ENCODE measurements at regions not wholly inside any gene's neighbourhood (a gene's known extent, or its start where the extent isn't known, plus 50 kb on each side); places are given as distances from the start of the nearest gene placed in this dataset.

DNA sequence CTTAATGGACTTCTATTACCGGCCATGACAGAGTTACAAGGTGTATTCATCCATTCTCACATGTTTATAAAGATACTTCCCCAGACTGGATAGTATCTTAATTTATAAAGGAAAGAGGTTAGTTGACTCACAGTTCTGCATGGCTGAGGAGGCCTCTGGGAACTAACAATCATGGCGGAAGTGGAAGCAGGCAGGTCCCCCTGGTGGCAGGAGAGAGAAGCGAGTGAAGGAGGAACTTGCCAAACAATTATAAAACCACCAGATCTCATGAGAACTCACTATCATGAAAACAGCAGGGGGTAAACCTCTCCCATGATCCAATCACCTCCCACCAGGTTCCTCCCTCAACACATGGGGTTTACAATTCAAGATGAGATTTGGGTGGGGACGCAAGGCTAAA, 170.0 kb upstream of the PDGFD start:
- intact Hi-C loops (cut with micrococcal nuclease) = no loop called here
- DNase-seq (no peak), ATAC-seq (no peak)

DNA sequence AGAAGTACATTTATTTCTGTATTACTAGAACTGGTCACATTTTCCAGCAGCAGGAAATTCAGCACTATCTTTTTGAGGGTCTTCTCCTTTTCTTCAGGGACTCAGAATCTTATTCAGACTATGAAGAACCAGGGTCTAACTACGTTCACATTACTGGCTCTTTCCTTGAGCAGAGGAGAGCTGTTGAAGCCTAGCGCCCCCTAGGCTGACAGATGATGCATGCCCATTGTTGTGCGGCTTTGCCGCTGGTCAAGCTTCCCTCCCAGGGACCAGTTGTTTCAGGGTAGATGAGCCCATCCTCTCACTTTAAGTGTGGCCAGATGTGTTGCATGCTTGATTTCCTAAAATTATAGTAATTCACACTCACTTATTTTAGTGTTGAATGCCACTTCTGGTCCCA, 168.2 kb upstream of the PDGFD start:
- intact Hi-C loops (cut with micrococcal nuclease) = no loop called here
- ATAC-seq = no peak
- no peak for DNase-seq

DNA sequence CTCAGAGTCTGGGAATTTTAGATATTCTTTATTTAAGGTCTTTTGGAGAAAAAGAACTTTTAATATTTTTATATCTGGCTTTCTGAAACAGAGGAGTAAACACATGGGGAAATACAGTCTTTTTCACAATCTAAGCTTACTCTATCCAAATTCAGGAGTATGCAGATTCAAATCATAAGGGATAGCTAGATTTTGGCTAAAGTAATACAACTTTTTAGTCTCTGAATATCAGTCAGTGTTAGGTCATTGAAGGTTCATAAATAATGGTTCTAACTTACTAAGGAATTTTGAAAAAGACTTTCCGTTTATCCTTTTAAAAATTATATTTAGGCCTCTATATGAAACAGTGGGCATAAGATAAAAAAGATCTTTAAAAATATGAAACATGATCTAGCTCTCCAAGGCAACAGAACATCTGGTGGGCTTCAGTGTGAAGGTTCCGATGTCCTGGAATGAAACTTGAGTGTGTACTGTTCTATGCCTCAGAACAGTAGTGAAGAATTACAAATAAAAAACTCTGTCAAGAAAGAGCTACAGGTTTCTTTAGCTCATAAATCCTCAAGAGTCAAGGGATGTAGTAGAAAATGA, 165.2 kb upstream of the PDGFD start:
- ATAC-seq = peak; percentile 66
- intact Hi-C loops (cut with micrococcal nuclease) = no loop called here
- no peak for DNase-seq

DNA sequence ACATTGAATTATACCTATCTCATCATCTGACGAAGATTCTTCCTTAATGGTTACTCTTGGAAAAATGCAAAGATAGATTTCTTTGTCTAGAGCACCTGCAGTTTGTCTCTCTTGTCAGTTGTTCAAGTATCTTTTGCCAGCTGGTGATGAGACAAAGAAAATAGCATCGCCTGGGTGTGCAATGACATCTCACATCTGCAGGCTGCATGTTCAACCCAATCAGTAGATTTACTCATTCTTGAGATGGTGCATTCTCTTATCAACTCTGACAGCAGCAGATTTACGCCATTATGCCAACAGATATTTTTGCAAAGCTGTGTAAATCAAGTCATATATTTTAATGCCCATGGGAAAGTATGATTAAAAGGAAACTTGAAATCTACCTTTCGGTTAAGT, 164.6 kb upstream of the PDGFD start:
- intact Hi-C loops (cut with micrococcal nuclease) = no loop called here
- ATAC-seq (peak; percentile 56), DNase-seq (no peak)

DNA sequence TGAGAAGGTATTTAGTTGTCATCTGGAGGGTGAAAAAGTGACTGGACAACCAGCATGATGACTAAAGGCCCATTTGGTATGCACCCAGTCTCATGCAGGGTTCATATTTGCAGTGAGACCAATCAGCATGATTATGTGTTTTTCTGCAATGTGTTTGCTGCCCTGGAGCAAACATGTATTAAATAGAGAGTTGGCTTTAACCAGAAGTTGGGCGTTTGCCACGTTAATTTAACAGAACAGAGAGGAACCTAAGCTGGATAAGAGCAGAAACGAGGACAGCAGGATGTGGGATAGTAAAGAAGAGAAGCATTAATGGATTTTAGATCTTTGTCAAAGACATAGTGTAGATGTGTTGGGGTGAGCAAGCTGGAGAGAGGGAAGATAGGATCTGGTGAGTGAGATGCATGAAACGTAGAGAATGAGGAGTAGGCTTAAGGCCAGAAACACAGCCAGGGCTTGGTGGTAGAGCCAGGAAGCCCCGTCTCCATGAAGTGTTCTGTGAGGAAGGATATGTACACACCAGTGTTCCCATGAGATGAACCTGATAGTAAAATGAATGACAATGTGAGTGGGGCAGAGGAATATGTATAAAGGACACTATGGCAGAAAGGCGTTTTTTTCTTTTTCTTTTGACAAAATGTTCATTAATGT, 164.0 kb upstream of the PDGFD start:
- ATAC-seq = peak; percentile 67
- intact Hi-C loops (cut with micrococcal nuclease) = no loop called here
- no peak for DNase-seq

DNA sequence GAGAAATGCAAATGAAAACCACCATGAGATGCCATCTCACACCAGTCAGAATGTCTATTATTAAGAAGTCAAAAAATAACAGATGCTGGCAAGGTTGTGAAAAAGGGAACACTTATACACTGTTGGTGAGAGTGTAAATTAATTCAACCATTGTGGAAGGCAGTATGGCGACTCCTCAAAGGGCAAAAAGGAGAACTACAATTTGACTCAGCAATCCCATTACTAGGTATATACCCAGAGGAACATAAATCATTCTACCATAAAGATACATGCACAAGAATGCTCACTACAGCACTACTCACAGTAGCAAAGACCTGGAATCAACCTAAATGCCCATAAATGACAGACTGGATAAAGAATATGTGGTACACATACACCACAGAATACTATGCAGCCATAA, 161.1 kb upstream of the PDGFD start:
- DNase-seq = no peak
- intact Hi-C loops (cut with micrococcal nuclease) = no loop called here
- ATAC-seq = no peak

DNA sequence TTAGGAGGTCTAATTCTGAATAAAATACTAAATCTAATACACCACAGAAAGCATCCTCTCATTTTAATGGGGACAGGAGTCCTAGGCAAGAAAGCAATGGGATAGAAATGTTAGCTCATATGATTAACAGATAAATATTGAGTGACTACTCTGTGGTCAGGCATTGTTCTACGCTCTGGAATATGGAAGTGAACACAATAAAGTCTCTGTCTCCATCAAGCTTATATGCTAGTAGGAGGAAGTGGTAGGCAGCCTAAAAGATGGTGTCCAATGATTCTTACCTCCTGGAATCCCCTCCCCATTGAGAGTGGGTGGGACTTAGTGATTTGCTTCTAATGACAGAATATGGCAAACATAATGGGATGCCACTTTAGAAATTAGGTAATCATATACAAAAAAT, 160.3 kb upstream of the PDGFD start:
- ATAC-seq (no peak), DNase-seq (no peak)
- intact Hi-C loops (cut with micrococcal nuclease) = no loop called here

DNA sequence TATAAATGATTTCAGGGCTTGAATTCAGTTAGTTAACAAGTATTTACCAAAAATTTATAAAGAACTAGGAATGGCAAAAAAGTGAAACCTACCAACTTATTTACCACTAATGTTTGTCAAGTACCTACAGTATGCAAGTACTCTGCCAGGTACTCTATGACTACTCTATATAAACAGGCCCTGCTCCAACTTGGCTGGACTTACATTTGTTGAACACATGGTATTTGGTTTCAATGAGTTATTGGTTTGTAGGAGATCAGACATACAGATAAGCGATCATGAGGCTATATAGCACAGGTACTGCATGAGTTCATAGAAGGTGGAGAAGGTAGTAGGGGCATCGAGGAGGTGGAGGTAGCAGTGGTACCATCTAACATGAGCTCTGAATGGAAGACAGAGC, 159.9 kb upstream of the PDGFD start:
- intact Hi-C loops (cut with micrococcal nuclease) = no loop called here
- ATAC-seq (no peak), DNase-seq (no peak)

DNA sequence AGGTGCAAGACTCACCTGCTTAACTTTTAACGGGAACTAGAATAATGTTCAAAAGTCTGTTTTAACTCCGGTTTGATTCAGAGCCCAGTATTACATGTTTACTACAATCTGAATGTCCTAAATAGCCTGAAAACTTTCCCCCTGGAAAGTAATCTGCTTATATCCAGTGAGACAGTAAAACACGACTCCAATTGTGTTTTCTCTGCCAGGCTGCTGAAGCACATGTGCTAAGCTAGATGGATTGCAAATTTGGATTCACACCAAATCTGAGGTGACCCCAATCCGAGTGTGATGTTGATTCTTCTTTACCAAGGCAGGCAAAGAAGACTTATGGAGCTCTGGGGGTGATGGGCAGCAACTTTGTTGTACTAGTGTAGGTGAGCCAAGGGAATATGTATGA, 158.7 kb upstream of the PDGFD start:
- DNase-seq = no peak
- intact Hi-C loops (cut with micrococcal nuclease) = no loop called here
- ATAC-seq = no peak

DNA sequence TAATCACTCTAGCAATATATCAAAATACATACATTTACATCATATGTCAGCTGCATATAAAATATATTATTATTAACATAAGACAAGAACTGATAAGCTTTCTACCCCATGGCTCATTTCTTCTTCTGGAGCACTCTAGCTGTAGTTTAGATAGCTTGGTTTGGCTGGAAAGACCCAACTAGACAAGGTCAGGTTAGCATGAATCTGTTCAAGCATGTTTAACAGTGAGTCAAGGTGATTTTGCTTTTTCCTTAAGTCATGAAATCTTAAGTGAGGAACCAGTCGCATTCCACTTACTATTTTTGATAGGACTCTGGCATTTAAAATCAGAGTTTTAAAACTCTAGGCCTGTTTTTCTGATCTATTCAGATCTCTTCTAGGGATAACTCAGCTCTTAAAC, 157.0 kb upstream of the PDGFD start:
- ATAC-seq (no peak), DNase-seq (no peak)
- intact Hi-C loops (cut with micrococcal nuclease) = no loop called here

DNA sequence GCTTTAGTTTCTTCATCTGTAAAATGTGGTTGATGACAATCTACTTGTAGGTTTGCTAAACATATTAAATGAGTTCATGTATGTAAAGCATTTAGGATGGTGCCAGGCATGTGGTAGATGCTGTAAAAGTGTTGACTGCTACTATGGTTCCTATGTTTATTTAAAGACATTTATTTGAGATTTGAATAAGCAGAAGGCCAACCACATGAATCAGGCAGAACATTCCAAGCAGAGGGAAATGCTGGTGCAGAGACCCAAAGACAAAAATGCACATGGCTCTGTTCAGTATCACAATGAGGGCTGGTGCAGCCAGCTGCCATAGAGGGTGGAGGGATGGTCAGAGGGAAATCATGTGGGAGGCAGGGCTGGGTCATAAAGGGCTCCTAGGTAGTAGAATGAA, 156.2 kb upstream of the PDGFD start:
- intact Hi-C loops (cut with micrococcal nuclease) = no loop called here
- ATAC-seq = no peak
- no peak for DNase-seq

DNA sequence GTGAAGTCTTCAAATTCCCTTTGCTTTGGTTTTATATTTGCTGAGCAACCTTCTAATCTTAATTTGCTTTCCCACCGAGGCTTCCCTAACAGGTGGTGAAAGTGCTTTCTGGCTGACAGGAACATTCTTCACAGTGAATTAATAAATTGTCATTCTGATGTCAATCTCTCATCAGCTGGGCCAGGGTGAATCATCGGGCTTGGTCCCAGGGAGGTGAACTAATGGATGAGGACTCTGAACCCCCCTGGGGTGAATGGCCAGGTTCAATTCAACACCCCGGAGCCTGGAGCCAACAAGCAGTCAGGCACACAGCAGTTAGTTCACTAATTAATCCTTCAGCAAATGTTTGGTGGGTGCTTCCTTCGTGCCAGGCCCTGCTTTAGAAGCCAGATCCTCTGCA, 155.4 kb upstream of the PDGFD start:
- intact Hi-C loops (cut with micrococcal nuclease) = no loop called here
- ATAC-seq = no peak

DNA sequence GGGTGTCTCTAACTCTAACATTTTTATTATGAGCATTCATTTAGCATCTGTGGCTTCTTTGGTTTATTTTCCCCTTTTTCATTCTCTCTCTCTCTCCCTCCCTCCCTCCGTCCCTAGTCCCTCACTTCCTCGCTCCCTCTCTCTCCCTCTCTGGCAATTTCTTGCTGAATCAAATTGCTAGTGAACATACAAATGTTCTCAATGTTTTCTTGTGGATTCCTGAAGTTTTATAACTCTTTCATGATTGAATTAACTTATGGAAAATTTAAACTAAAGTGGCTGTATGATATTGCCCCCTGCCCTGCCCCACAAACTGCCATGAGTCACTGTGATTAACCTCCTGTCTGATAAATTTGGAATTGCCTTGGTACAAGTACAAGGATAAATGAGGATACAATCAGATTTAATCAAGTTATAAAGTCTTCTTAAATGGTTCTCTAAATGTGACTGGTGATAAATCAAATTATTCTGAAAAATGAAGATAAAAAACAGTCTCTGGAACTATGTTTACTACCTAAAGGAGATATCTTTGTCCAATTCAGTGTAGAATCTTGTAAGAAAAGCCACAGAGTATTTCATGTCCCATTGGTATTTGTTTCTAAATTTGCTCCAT, 143.0 kb upstream of the PDGFD start:
- no peak for ATAC-seq
- intact Hi-C loops (cut with micrococcal nuclease) = no loop called here
- no peak for DNase-seq

More for the DNA sequence above, 155.4 kb upstream of the PDGFD start:
- no peak for DNase-seq

DNA sequence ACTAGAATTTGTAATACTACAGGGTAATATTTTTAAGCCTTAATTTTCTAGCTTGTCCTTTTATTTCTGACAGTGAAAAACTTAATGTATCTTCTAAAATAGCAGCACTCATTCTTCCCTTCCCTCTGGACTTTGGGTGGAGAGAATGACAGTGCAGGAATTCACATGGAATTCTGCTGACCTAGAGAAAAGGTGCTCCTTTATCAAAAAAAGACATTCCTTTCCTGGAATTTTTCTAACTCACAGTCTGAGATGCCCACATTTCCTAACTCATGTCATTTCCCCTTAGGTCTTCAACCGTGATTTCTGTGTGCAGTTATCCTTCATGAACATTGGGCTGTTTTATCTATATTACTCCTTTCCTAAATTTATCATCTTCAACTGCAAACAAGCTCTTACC, 137.8 kb upstream of the PDGFD start:
- no peak for ATAC-seq
- intact Hi-C loops (cut with micrococcal nuclease) = no loop called here
- no peak for DNase-seq

DNA sequence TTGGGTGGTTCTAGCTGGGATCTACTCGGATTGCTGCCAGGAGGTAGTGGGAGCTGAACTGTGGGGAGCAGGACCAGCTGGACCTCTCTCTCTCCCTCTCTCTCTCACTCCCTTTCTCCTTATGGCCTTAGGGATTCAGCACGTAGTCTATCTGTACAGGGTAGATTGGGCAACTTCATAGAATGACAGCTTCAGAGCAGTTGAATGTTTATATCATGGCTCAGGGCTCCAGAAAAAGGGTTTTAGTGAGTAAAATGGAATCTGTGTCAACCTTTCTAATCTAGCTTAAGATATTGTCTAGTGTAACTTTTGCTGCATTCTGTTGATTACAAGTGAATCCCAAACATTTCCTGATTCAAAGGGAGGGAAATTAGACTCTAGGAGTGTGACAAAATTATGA, 127.7 kb upstream of the PDGFD start:
- intact Hi-C loops (cut with micrococcal nuclease) = no loop called here
- peak; percentile 21 for ATAC-seq
- no peak for DNase-seq

DNA sequence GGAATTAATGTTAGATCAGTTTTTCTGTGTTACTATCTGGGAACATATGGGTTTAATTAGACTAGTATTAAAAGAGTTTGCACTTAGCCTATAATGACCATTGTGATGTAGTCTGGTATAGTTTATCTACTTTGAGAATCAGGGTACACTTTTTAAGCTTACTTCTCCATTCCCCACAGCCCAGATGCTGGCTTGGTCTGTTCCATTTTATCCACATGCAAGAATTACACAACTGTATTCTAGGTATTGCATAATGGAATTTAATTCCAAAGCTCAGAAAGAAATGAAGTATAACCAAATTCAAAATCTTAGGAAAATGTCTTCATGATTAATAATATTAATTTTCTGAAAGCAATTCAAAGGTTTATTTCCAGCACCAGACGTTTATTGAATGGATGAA, 122.2 kb upstream of the PDGFD start:
- ATAC-seq (no peak), DNase-seq (no peak)
- intact Hi-C loops (cut with micrococcal nuclease) = no loop called here

DNA sequence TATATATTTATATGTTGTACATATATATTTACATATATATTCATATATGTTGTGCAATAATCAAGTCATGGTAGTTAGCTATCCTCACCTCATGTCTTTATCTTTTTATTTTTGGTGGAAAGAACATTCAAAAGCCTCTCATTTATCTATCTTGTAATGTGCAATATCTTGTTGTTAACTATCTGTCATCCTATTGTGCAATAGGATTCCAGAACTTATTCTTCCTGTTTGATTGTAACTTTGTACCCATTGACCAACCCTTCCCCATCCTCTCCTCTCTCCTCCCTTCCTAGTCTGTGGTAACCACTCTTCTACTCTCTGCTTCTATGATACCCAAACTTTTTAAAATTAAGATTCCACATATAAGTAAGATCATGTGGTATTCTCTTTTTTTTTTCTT, 115.6 kb upstream of the PDGFD start:
- ATAC-seq (no peak), DNase-seq (no peak)
- intact Hi-C loops (cut with micrococcal nuclease) = no loop called here

DNA sequence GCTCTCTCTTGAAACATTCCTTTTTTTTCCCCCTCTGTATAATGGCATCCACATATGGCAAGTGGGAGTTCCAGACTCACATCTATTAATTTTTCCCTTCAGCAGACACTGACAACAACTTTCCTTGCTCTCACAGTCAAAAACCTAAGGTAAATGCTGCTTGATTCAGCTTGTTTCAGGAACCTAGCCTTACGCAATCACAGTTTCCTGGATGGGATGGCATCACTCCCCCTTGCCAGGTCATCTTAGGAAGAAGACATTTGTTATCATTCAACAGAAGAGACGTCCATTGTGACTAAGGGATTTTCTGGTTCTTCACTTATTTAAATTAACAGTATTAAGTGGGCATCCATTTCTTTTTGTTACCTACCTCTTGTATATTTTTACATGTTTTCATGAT, 112.0 kb upstream of the PDGFD start:
- DNase-seq (no peak), ATAC-seq (no peak)
- intact Hi-C loops (cut with micrococcal nuclease) = no loop called here

DNA sequence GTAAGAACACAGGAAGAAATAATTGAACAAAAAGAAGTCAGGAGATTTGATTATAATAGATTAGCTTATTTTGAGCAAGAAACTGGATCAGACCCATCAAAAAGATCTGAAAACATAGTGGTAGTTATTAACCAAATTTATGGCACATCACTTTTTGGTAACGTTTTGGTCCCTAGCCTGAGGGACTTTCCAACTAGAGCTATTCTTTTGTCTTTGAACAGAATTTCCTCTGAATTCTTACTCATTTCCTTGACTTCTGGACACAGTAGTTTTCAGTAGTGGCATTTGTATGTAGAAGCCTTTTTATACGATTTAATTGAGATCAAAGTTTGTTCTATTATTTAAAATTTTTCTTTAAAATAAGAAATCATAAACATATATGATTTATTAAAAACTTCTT, 96.5 kb upstream of the PDGFD start:
- DNase-seq (no peak), ATAC-seq (no peak)
- intact Hi-C loops (cut with micrococcal nuclease) = no loop called here

DNA sequence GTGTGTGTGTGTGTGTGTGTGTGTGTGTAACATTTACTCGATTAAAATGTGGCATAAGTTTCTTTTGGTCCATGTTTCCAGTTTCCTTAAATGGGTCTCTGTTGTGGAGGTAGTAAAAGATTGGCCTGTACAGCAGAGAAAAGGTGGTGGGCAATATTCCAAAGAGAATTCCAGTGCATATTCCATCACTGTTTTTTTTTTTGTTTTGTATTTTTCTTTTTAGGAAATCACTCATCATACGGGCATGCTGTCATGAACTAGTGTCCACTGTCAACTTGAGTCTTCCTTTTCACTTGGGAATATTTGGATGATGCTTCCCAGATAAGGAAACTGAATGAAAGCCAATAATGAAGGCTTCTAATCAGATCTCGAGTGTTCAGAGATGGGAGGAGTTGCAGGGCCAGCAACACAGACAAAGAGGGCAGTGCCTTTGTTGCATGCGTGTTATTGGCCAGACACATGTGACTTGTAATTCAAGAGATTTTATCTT, 95.2 kb upstream of the PDGFD start:
- intact Hi-C loops (cut with micrococcal nuclease) = no loop called here

DNA sequence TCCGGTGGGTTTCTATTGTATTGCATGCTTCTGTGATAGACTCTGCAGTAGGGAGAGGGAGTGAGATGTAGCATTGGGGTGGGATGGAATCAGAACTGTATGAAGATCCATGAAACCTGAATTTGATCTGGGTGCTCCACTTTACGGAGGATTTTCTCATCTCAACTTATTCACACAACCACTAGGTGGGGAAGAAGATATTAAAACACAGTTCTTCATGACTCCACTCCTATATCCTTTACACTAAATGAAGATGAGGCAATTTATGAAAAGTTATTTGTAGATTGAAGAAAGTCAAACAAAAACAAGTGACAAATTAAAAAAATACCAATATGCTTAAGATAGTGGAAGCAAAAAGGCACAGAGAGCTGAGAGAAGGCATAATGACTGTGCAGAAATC, 92.6 kb upstream of the PDGFD start:
- intact Hi-C loops (cut with micrococcal nuclease) = no loop called here
- no peak for DNase-seq
- no peak for ATAC-seq

More for the DNA sequence above, 95.2 kb upstream of the PDGFD start:
- DNase-seq (no peak), ATAC-seq (no peak)

Data from left ventricle myocardium superior (tissue), 1 donor.